ENCODE measurements at regions not wholly inside any gene's neighbourhood (a gene's known extent, or its start where the extent isn't known, plus 50 kb on each side); places are given as distances from the start of the nearest gene placed in this dataset.

GRCh38 chr5:60490597-60491166 lies 209.3 kb downstream of the DEPDC1B start:
- TF ChIP-seq CTCF (conservative IDR thresholded peaks at IDR 0.05; ENCODE audit: low read depth, low read length) = no peak
- TF ChIP-seq EZH2phosphoT487 (IDR thresholded peaks at IDR 0.05; ENCODE audit: borderline replicate concordance, low read length) = no peak
